HepG2 (cell line): ENCODE measurements at regions not wholly inside any gene's neighbourhood (a gene's known extent, or its start where the extent isn't known, plus 50 kb on each side); places are given as distances from the start of the nearest gene placed in this dataset.

Experiments used
- ATAC-seq: fragments of 200-7000 bp; cut with Tn5 transposase; 3 replicates; pipeline ENCODE4 v1.9.1; 2020; ENCODE audit warnings: mild to moderate bottlenecking, moderate library complexity
- BruUV-seq: library from RNA; stranded (reverse); fragments of 400-500 nt; replicated peaks from 2 replicates; lab custom pipeline; 2021; lab: Mats Ljungman, UMichigan
- CTCF ChIA-PET: fragments of 300-600 bp; formaldehyde crosslinking; extraction: SDS; loops from one replicate; lab custom pipeline; 2021; ENCODE audit warnings: low total read pairs, inconsistent platforms, low intra/inter-chr PET ratio; lab: Yijun Ruan, JAX
- POLR2A ChIA-PET: fragments of 350-600 bp; sonication (Branson Sonifier 250); formaldehyde crosslinking; loops from one replicate; lab custom pipeline; 2020; ENCODE audit warnings: antibody characterized with exemption, inconsistent platforms; lab: Yijun Ruan, JAX
- DNase-seq: peaks from one replicate; pipeline ENCODE4 v3.0.0-alpha.2; 2015; ENCODE audit warnings: low spot score
- FAIRE-seq: peaks from 3 replicates; lab custom pipeline; 2011; peaks lifted over from hg19 to GRCh38; lab: Jason Lieb, UNC
- H2AFZ ChIP-seq: one replicate; pipeline ENCODE4 v1.6.1; 2011; ENCODE audit warnings: low read length, inconsistent platforms
- H3K27ac ChIP-seq: fragments of 300-600 bp; 3 replicates; pipeline ENCODE4 v1.8.0; 2011; ENCODE audit warnings: mixed run types, mild to moderate bottlenecking, mixed read lengths, low read length, inconsistent platforms; ENCODE audit not compliant: insufficient read depth; ENCODE audit errors: extremely low read length
- H3K27me3 ChIP-seq, 2 experiments: fragments of 200-600 bp in 1 of 2; 2 replicates in 1 of 2; 3 replicates in 1 of 2; pipeline versions ENCODE4 v1.6.0 to v1.8.0; 2011; ENCODE audit warnings: low read length in 2 of 2, mild to moderate bottlenecking in 2 of 2, moderate library complexity in 2 of 2, inconsistent platforms in 1 of 2; ENCODE audit not compliant: insufficient read depth in 2 of 2, control insufficient read depth in 1 of 2
- H3K36me3 ChIP-seq, 2 experiments: fragments of 200-600 bp in 1 of 2; replicated peaks in 1 of 2; 2 replicates in 1 of 2; 3 replicates in 1 of 2; pipeline versions ENCODE4 v1.5.1 to v1.8.0; 2011; ENCODE audit warnings: low read length in 2 of 2, inconsistent platforms in 1 of 2; ENCODE audit not compliant: insufficient read depth in 2 of 2, control insufficient read depth in 1 of 2
- H3K4me1 ChIP-seq: 2 replicates; pipeline ENCODE4 v1.5.1; 2012; ENCODE audit warnings: low read length, inconsistent platforms; ENCODE audit not compliant: insufficient read depth
- H3K4me2 ChIP-seq: 2 replicates; pipeline ENCODE4 v1.6.0; 2011; ENCODE audit warnings: low read depth, low read length, inconsistent platforms
- H3K4me3 ChIP-seq, 3 experiments: fragments of 200-600 bp in 1 of 3; sonication (generic), shearing (Covaris generic) in 1 of 3; replicated peaks in 1 of 3; 2 replicates each; pipeline ENCODE4 v1.5.1; 2011 to 2016; ENCODE audit warnings: low read length in 3 of 3, inconsistent platforms in 2 of 3, low read depth in 2 of 3, mild to moderate bottlenecking in 2 of 3, control low read depth in 1 of 3, mixed read lengths in 1 of 3; ENCODE audit not compliant: insufficient read depth in 1 of 3
- H3K79me2 ChIP-seq: one replicate; pipeline ENCODE4 v1.6.1; 2011; ENCODE audit warnings: low read length, inconsistent platforms; ENCODE audit not compliant: insufficient read depth
- H3K9ac ChIP-seq: 2 replicates; pipeline ENCODE4 v1.6.0; 2011; ENCODE audit warnings: mild to moderate bottlenecking, low read depth, low read length, inconsistent platforms; ENCODE audit not compliant: insufficient read depth
- H3K9me3 ChIP-seq: 2 replicates; pipeline ENCODE4 v1.5.1; 2012; ENCODE audit warnings: mild to moderate bottlenecking, low read length
- H4K20me1 ChIP-seq: 2 replicates; pipeline ENCODE4 v1.6.0; 2011; ENCODE audit warnings: inconsistent platforms, mild to moderate bottlenecking, low read length, moderate library complexity; ENCODE audit not compliant: insufficient read depth
- HCFC1 ChIP-seq: fragments of 150-350 bp; IDR thresholded peaks from 2 replicates; pipeline ENCODE4 v1.6.1; 2014; ENCODE audit warnings: low read depth, low read length
- SP1 ChIP-seq, 2 experiments: fragments of 450-650 bp in 1 of 2; sonication (generic) in 1 of 2; formaldehyde crosslinking in 1 of 2; IDR thresholded peaks; 2 replicates each; pipeline versions ENCODE4 v1.4.0 to v1.6.1; 2016 to 2020; ENCODE audit warnings: missing genetic modification reagents in 1 of 2
- ZNF12 ChIP-seq: sonication (generic); formaldehyde crosslinking; IDR thresholded peaks from 2 replicates; pipeline ENCODE4 v1.5.0; 2020; ENCODE audit warnings: missing genetic modification reagents
- ZNF367 ChIP-seq: sonication (generic); formaldehyde crosslinking; IDR thresholded peaks from 2 replicates; pipeline ENCODE4 v1.4.0; 2020; ENCODE audit warnings: missing genetic modification reagents, borderline replicate concordance
- WGBS: methylation state at CpG from one replicate; pipeline ENCODE4 v1.1.6; 2017; ENCODE audit warnings: low lambda C conversion rate; 5-methylcytosine and 5-hydroxymethylcytosine counted together
- in situ Hi-C: cut with HindIII; loops from 2 replicates; pipeline ENCODE4 v1.10.0; 2017; ENCODE audit warnings: low pct_unique_long_range_greater_than_20kb; ENCODE audit not compliant: extremely low pct_ligation_motif_present
- intact Hi-C: fragments of 100-400 bp; cut with micrococcal nuclease; formaldehyde crosslinking; loops from one replicate; pipeline ENCODE4 v1.10.0; 2022; ENCODE audit not compliant: unreplicated experiment
- TF ChIP-seq, protein P1 (sequence below): sonication (generic); formaldehyde crosslinking; IDR thresholded peaks from 2 replicates; pipeline ENCODE4 v1.5.0; 2020; ENCODE audit warnings: mild to moderate bottlenecking, missing genetic modification reagents, borderline replicate concordance
- TF ChIP-seq, protein P2 (sequence below), 2 experiments: sonication (generic) in 1 of 2; formaldehyde crosslinking in 1 of 2; IDR thresholded peaks; 2 replicates each; pipeline versions ENCODE4 v1.5.1 to v1.6.1; 2011 to 2020; ENCODE audit warnings: borderline replicate concordance in 1 of 2, low read depth in 1 of 2, low read length in 1 of 2, mild to moderate bottlenecking in 1 of 2, missing genetic modification reagents in 1 of 2, moderate library complexity in 1 of 2
- TF ChIP-seq, protein P3 (sequence below): fragments of 450-650 bp; IDR thresholded peaks from 2 replicates; pipeline ENCODE4 v1.6.1; 2017
- TF ChIP-seq, protein P4 (sequence below): IDR thresholded peaks from 2 replicates; pipeline ENCODE4 v1.6.1; 2012; ENCODE audit warnings: inconsistent platforms

DNA sequence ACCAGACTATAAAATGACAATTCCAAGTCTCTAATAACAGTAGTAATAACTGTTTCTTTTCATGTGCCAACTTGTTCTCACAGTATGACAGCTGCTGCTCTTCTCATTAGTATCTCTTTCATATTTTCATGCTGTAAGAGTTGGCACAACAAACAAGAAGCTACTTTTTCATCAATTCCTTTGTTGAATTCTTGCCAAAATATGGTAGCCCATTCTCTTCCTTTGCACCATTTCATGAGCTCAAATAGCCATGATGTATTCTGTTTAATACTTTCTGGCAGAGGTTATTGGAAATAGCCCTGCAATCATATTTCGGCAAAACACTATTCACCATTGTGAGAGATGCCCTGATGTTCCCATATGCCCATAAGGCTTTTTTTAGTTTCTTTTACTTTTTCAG, 1100.7 kb downstream of the TRHDE start:
- in situ Hi-C loops, result no loop called here

More for the DNA sequence above, 1100.7 kb downstream of the TRHDE start:
- CTCF ChIA-PET, result no interaction called here
- Histone ChIP-seq H3K4me3 (no peak overlapping the region), H3K36me3 (no peaks in the 10 kb centered on the region), H3K27me3 (no peaks in the 10 kb centered on the region), H3K9ac (no peak overlapping the region), H4K20me1 (no peaks in the 10 kb centered on the region), H3K27ac (no peak overlapping the region), H3K4me1 (no peaks in the 10 kb centered on the region), H3K9me3 (peaks cover 30% of the 10 kb centered on the region), H3K4me2 (no peak overlapping the region), H2AFZ (no peak overlapping the region), H3K79me2 (no peaks in the 10 kb centered on the region)
- WGBS, result 35% methylated on average over 1 of the region's 1 CpG
- intact Hi-C loops, result no loop called here
- TF ChIP-seq HCFC1, result no peak
- TF ChIP-seq, protein P1, sequence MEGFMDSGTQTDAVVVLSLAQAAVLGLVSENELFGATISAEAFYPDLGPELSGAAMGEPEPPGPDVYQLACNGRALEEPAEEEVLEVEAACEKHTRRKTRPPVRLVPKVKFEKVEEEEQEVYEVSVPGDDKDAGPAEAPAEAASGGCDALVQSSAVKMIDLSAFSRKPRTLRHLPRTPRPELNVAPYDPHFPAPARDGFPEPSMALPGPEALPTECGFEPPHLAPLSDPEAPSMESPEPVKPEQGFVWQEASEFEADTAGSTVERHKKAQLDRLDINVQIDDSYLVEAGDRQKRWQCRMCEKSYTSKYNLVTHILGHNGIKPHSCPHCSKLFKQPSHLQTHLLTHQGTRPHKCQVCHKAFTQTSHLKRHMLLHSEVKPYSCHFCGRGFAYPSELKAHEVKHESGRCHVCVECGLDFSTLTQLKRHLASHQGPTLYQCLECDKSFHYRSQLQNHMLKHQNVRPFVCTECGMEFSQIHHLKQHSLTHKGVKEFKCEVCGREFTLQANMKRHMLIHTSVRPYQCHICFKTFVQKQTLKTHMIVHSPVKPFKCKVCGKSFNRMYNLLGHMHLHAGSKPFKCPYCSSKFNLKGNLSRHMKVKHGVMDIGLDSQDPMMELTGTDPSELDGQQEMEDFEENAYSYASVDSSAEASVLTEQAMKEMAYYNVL (CRISPR knock-in tag), result no peak
- TF ChIP-seq, protein P2, sequence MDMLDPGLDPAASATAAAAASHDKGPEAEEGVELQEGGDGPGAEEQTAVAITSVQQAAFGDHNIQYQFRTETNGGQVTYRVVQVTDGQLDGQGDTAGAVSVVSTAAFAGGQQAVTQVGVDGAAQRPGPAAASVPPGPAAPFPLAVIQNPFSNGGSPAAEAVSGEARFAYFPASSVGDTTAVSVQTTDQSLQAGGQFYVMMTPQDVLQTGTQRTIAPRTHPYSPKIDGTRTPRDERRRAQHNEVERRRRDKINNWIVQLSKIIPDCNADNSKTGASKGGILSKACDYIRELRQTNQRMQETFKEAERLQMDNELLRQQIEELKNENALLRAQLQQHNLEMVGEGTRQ (IDR thresholded peaks at IDR 0.05; ENCODE audit: low read depth, low read length), result no peak
- TF ChIP-seq, protein P2 (CRISPR knock-in tag; IDR thresholded peaks at IDR 0.05; ENCODE audit: borderline replicate concordance), result no peak
- TF ChIP-seq SP1 (IDR thresholded peaks at IDR 0.05), result no peak
- no peak for TF ChIP-seq SP1 (CRISPR knock-in tag; IDR thresholded peaks at IDR 0.05)
- TF ChIP-seq ZNF12 (CRISPR knock-in tag), result no peak
- TF ChIP-seq ZNF367 (CRISPR knock-in tag), result no peak
- TF ChIP-seq, protein P3, sequence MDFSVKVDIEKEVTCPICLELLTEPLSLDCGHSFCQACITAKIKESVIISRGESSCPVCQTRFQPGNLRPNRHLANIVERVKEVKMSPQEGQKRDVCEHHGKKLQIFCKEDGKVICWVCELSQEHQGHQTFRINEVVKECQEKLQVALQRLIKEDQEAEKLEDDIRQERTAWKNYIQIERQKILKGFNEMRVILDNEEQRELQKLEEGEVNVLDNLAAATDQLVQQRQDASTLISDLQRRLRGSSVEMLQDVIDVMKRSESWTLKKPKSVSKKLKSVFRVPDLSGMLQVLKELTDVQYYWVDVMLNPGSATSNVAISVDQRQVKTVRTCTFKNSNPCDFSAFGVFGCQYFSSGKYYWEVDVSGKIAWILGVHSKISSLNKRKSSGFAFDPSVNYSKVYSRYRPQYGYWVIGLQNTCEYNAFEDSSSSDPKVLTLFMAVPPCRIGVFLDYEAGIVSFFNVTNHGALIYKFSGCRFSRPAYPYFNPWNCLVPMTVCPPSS, result no peak
- TF ChIP-seq, protein P4, sequence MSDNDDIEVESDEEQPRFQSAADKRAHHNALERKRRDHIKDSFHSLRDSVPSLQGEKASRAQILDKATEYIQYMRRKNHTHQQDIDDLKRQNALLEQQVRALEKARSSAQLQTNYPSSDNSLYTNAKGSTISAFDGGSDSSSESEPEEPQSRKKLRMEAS, result no peak
- no TSS peak for BruUV-seq
- POLR2A ChIA-PET, result no interaction called here
- FAIRE-seq (no peak), ATAC-seq (no peak), DNase-seq (no peak)
